GM10266 (cell line): ENCODE measurements at regions not wholly inside any gene's neighbourhood (a gene's known extent, or its start where the extent isn't known, plus 50 kb on each side); places are given as distances from the start of the nearest gene placed in this dataset.
A peak's percentile ranks its signal among the peaks of the same experiment; 100 is the strongest.

ENCODE experiments used
- DNase-seq: peaks from one replicate; pipeline ENCODE4 v3.0.0; 2012; ENCODE audit errors: extremely low spot score
- CTCF ChIP-seq: IDR thresholded peaks from 2 replicates; pipeline ENCODE4 v1.5.1; 2012; ENCODE audit warnings: mild to moderate bottlenecking, low read depth; ENCODE audit not compliant: control insufficient read depth, insufficient read depth; ENCODE audit errors: missing control alignments

GRCh38 chr5:56420323-56420722 is 187.2 kb upstream of the ANKRD55 start:
- TF ChIP-seq CTCF = no peak
- no peak for DNase-seq

- no peak for TF ChIP-seq CTCF
- DNase-seq = no peak
Observed at GRCh38 chr5:56419667-56420066, 186.5 kb upstream of the ANKRD55 start.

- no peak for TF ChIP-seq CTCF
- DNase-seq = peak; percentile 52
Observed at GRCh38 chr5:56415356-56415765, 182.2 kb upstream of the ANKRD55 start.

- TF ChIP-seq CTCF = no peak
- DNase-seq = no peak
Observed at GRCh38 chr5:56414066-56414465, 180.9 kb upstream of the ANKRD55 start.

GRCh38 chr5:56413546-56413945 is 180.4 kb upstream of the ANKRD55 start:
- DNase-seq = no peak
- TF ChIP-seq CTCF = no peak

GRCh38 chr5:56412601-56413379 is 179.7 kb upstream of the ANKRD55 start:
- peak; percentile 75 for DNase-seq
- TF ChIP-seq CTCF = no peak

- no peak for TF ChIP-seq CTCF
- DNase-seq = no peak
Observed at GRCh38 chr5:56410696-56411095, 177.6 kb upstream of the ANKRD55 start.
